A673 (cell line): ENCODE measurements at regions not wholly inside any gene's neighbourhood (a gene's known extent, or its start where the extent isn't known, plus 50 kb on each side); places are given as distances from the start of the nearest gene placed in this dataset.

ENCODE experiments used
- BruUV-seq: library from RNA; stranded (reverse); fragments of 400-500 nt; replicated peaks from 2 replicates; lab custom pipeline; 2021; lab: Mats Ljungman, UMichigan
- CTCF ChIA-PET: fragments of 300-600 bp; sonication (Branson Sonifier 250); formaldehyde crosslinking; loops from one replicate; lab custom pipeline; 2022; ENCODE audit warnings: antibody characterized with exemption; lab: Charles Lee
- POLR2A ChIA-PET: fragments of 300-600 bp; sonication (Branson Sonifier 250); formaldehyde crosslinking; loops from one replicate; lab custom pipeline; 2022; ENCODE audit warnings: antibody characterized with exemption; ENCODE audit not compliant: low non-redundant PET; lab: Charles Lee
- DNase-seq: peaks from one replicate; pipeline ENCODE4 v3.0.0-alpha.2; 2015; ENCODE audit warnings: low spot score
- H3K27ac ChIP-seq: fragments of 200-600 bp; sonication (generic); 2 replicates; pipeline ENCODE4 v1.5.1; 2016; ENCODE audit warnings: mixed run types, low read depth, mild to moderate bottlenecking, mixed read lengths, antibody characterized with exemption, low read length; ENCODE audit not compliant: poor library complexity, severe bottlenecking
- H3K27me3 ChIP-seq: fragments of 200-600 bp; sonication (generic); replicated peaks from 2 replicates; pipeline ENCODE4 v1.6.1; 2017; ENCODE audit warnings: mixed run types, low read depth, mild to moderate bottlenecking, mixed read lengths, antibody characterized with exemption, low read length; ENCODE audit not compliant: insufficient read depth, poor library complexity
- H3K36me3 ChIP-seq: fragments of 200-600 bp; sonication (generic); 2 replicates; pipeline ENCODE4 v1.6.1; 2016; ENCODE audit warnings: mixed run types, mild to moderate bottlenecking, mixed read lengths, antibody characterized with exemption, low read length; ENCODE audit not compliant: insufficient read depth, poor library complexity, severe bottlenecking
- H3K4me1 ChIP-seq: fragments of 200-600 bp; sonication (generic); 2 replicates; pipeline ENCODE4 v1.6.1; 2017; ENCODE audit warnings: mixed run types, mild to moderate bottlenecking, mixed read lengths, antibody characterized with exemption, low read length; ENCODE audit not compliant: insufficient read depth, poor library complexity, severe bottlenecking
- H3K4me3 ChIP-seq: fragments of 200-600 bp; sonication (generic); 2 replicates; pipeline ENCODE4 v1.5.1; 2016; ENCODE audit warnings: low read depth, mixed run types, mild to moderate bottlenecking, mixed read lengths, low read length; ENCODE audit not compliant: poor library complexity, severe bottlenecking
- H3K9me3 ChIP-seq: fragments of 200-600 bp; sonication (generic); 2 replicates; pipeline ENCODE4 v1.6.1; 2016; ENCODE audit warnings: mixed run types, low read depth, mild to moderate bottlenecking, mixed read lengths, antibody characterized with exemption, low read length; ENCODE audit not compliant: poor library complexity, severe bottlenecking
- CTCF ChIP-seq: fragments of 300-800, 200-600 bp; sonication (generic); conservative IDR thresholded peaks from 2 replicates; pipeline ENCODE4 v1.5.1; 2017; ENCODE audit warnings: low read depth, mild to moderate bottlenecking, antibody characterized with exemption, low read length, moderate library complexity, mixed read lengths
- EZH2 ChIP-seq: fragments of 200-600 bp; sonication (generic); IDR thresholded peaks from 2 replicates; pipeline ENCODE4 v1.6.1; 2017; ENCODE audit warnings: borderline replicate concordance, low read depth, mild to moderate bottlenecking, mixed read lengths, antibody characterized with exemption, low read length; ENCODE audit not compliant: poor library complexity, severe bottlenecking
- intact Hi-C: fragments of 100-400 bp; cut with micrococcal nuclease; formaldehyde crosslinking; loops from one replicate; pipeline ENCODE4 v1.10.0; 2022; ENCODE audit not compliant: unreplicated experiment

- CTCF ChIA-PET: no interaction called here
- POLR2A ChIA-PET: no interaction called here
- no peak for DNase-seq
- no peaks in the 10 kb centered on the region for H3K9me3 ChIP-seq
- no peak for TF ChIP-seq CTCF
- no peak for TF ChIP-seq EZH2
- H3K4me1 ChIP-seq: no peaks in the 10 kb centered on the region
- H3K27me3 ChIP-seq: peaks cover 4% of the 10 kb centered on the region
- no peak overlapping the region for H3K27ac ChIP-seq
- no peaks in the 10 kb centered on the region for H3K36me3 ChIP-seq
- BruUV-seq: no TSS peak
- no peak overlapping the region for H3K4me3 ChIP-seq
- intact Hi-C loops: no loop called here
These were observed 69.9 kb downstream of the IRX5 start for GRCh38 chr16:55000595-55000994.

DNA sequence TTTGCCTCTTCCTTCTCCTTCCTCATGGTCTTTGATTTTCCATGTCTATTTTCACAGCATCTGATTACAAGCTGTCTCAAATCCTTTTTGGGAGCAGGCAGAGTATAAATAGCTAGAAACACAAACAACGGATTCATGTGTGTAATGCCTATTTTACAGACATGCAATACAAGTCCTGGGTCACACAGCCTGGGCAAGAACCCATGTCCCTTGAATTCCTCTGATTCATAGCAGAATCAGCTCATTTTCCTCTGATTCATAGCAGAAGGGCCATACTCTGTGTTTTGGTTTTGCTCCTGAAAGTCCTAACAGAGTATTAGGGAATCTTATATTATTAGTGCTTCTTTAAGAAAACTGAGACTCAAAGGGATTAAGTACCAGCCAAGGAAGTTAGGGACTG, 71.3 kb downstream of the IRX5 start:
- CTCF ChIA-PET: no interaction called here
- H3K4me3 ChIP-seq: no peak overlapping the region
- no peak for DNase-seq
- no peak overlapping the region for H3K27ac ChIP-seq
- TF ChIP-seq EZH2 (no peak), CTCF (no peak)
- H3K9me3 ChIP-seq: no peaks in the 10 kb centered on the region
- BruUV-seq: no TSS peak
- H3K27me3 ChIP-seq: peaks cover 4% of the 10 kb centered on the region
- H3K4me1 ChIP-seq: no peaks in the 10 kb centered on the region
- H3K36me3 ChIP-seq: no peaks in the 10 kb centered on the region
- POLR2A ChIA-PET: no interaction called here
- intact Hi-C loops: no loop called here

- no peak for DNase-seq
- Histone ChIP-seq H3K36me3 (no peaks in the 10 kb centered on the region), H3K27ac (no peak overlapping the region), H3K4me3 (no peak overlapping the region), H3K4me1 (no peaks in the 10 kb centered on the region), H3K27me3 (peaks cover 4% of the 10 kb centered on the region), H3K9me3 (no peaks in the 10 kb centered on the region)
- CTCF ChIA-PET: interaction anchor here (0.5 kb wide), 1 partner anchor 55 kb away, joined by 3 read pairs; no protein-coding TSS in a partner anchor
- TF ChIP-seq EZH2 (no peak), CTCF (no peak)
- POLR2A ChIA-PET: no interaction called here
- BruUV-seq: no TSS peak
- intact Hi-C loops: no loop called here
These were observed 71.8 kb downstream of the IRX5 start for GRCh38 chr16:55002419-55002818.
